Aorta (tissue), 5 donors: ENCODE measurements at regions not wholly inside any gene's neighbourhood (a gene's known extent, or its start where the extent isn't known, plus 50 kb on each side); places are given as distances from the start of the nearest gene placed in this dataset.

Experiments
- ATAC-seq: fragments of 200-7000 bp; cut with Tn5 transposase; one replicate; pipeline ENCODE4 v1.9.1; 2022; ENCODE audit warnings: moderate library complexity; ENCODE audit not compliant: low FRiP score
- DNase-seq, 2 donors: peaks; one replicate each; pipeline ENCODE4 v3.0.0-alpha.2; 2020
- H3K27ac ChIP-seq, 2 donors: one replicate each; pipeline ENCODE4 v1.5.1; 2013; ENCODE audit warnings: low read length in 2 of 2, mild to moderate bottlenecking in 2 of 2, moderate library complexity in 2 of 2, control low read depth in 1 of 2, inconsistent platforms in 1 of 2, low read depth in 1 of 2
- H3K27me3 ChIP-seq, 2 donors: one replicate each; pipeline ENCODE4 v1.6.1; 2013; ENCODE audit warnings: control low read depth in 1 of 2, low read length in 1 of 2, mild to moderate bottlenecking in 1 of 2, moderate library complexity in 1 of 2; ENCODE audit not compliant: insufficient read depth in 2 of 2, control insufficient read depth in 1 of 2
- H3K36me3 ChIP-seq, 2 donors: one replicate each; pipeline ENCODE4 v1.6.1; 2013; ENCODE audit warnings: control low read depth in 1 of 2, low read length in 1 of 2, mild to moderate bottlenecking in 1 of 2; ENCODE audit not compliant: insufficient read depth in 2 of 2, control insufficient read depth in 1 of 2
- H3K4me1 ChIP-seq, 2 donors: one replicate each; pipeline ENCODE4 v1.6.1; 2013; ENCODE audit warnings: low read length in 2 of 2, control low read depth in 1 of 2, mild to moderate bottlenecking in 1 of 2, moderate library complexity in 1 of 2; ENCODE audit not compliant: insufficient read depth in 2 of 2, control insufficient read depth in 1 of 2
- H3K4me3 ChIP-seq, 2 donors: one replicate each; pipeline ENCODE4 v1.5.1; 2013; ENCODE audit warnings: low read length in 2 of 2, control low read depth in 1 of 2, mild to moderate bottlenecking in 1 of 2
- H3K9me3 ChIP-seq: one replicate; pipeline ENCODE4 v1.6.1; 2013; ENCODE audit warnings: mild to moderate bottlenecking, low read length; ENCODE audit not compliant: control insufficient read depth
- WGBS, 2 donors: extraction: QIAGEN DNeasy Blood & Tissue Kit; methylation state at CpG; one replicate each; pipeline ENCODE4 v1.1.7; 2013; 5-methylcytosine and 5-hydroxymethylcytosine counted together
- intact Hi-C, 2 donors: fragments of 100-400 bp; cut with DNase I; formaldehyde crosslinking; loops; one replicate each; pipeline versions ENCODE4 v1.14.2 to v1.15.0; 2022
- donor health status: healthy with polysubstance abuse.
- donor health status: Bipolar disorder and iron deficiency.
- donor health status: DM: no; HTN: no; CAD: no.
- donor health status: DM: no; HTN: no; CAD: no.
- donor health status: DM: yes; HTN: yes; CAD: no.

DNA sequence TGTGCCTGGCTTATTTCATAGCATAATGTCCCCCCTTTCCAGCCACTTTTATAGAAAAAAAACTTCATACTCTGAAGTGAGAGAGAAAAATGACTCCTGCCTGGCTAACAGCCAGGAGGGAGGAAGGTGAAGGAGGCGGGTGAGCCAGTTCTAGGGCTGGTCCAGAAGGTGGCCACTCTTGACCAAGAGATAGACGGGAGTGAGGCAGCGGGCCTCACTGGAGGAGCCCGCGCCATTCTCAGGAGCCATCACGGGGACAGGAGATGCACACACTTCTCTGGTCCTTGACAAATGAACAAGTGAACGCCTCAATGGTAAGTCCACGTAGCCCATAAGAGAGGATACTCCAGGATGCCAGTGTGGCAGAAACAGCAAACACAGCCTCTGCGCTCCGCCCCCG lies 231.4 kb downstream of the UQCRFS1 start:
- no peak for DNase-seq
- Histone ChIP-seq H3K27ac (no peak overlapping the region), H3K27me3 (peaks cover 0 to 2% of the 10 kb centered on the region in 2 donors), H3K9me3 (no peaks in the 10 kb centered on the region), H3K4me3 (no peak overlapping the region), H3K36me3 (no peaks in the 10 kb centered on the region), H3K4me1 (no peaks in the 10 kb centered on the region)
- 66 to 67% methylated on average over 11 of the region's 11 CpGs for WGBS, 2 donors
- intact Hi-C loops = no loop called here
- no peak for ATAC-seq

- Histone ChIP-seq H3K27ac (no peak overlapping the region), H3K36me3 (no peaks in the 10 kb centered on the region), H3K4me3 (no peak overlapping the region), H3K27me3 (peaks cover 0 to 2% of the 10 kb centered on the region in 2 donors), H3K9me3 (no peaks in the 10 kb centered on the region), H3K4me1 (no peaks in the 10 kb centered on the region)
- no peak for ATAC-seq
- intact Hi-C loops = no loop called here
- DNase-seq = no peak
- WGBS, 2 donors = 58% methylated on average over 7 of the region's 7 CpGs
Observed at GRCh38 chr19:28980236-28980868, 232.6 kb downstream of the UQCRFS1 start.

DNA sequence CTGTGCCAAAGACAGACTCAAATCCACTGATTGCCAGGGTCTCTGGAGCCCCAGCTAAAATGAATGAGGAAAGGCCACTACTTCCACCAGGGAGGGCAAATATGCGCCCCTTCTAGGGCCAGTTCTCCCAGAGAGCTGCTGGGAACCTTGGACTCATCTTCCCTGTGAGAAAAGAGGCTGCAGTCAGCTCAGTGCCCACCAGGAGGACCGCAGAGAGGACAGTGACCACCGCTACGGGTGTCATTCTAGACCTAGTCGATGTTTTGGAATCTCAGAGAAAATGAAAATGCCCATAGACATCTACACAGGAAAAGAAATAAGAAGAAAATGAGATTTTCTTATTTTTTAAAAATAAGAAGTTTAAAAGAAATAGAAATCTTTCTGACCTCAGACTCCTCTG lies 235.1 kb downstream of the UQCRFS1 start:
- no peaks in the 10 kb centered on the region for H3K9me3 ChIP-seq
- intact Hi-C loops = no loop called here
- no peak for DNase-seq
- 81 to 82% methylated on average over 5 of the region's 5 CpGs for WGBS, 2 donors
- ATAC-seq = no peak
- no peaks in the 10 kb centered on the region for H3K27me3 ChIP-seq
- H3K27ac ChIP-seq = no peak overlapping the region
- H3K4me3 ChIP-seq = no peak overlapping the region
- no peaks in the 10 kb centered on the region for H3K36me3 ChIP-seq
- no peaks in the 10 kb centered on the region for H3K4me1 ChIP-seq

GRCh38 chr19:28972058-28972852 lies 240.7 kb downstream of the UQCRFS1 start:
- H3K27ac ChIP-seq = no peak overlapping the region
- no peaks in the 10 kb centered on the region for H3K36me3 ChIP-seq
- ATAC-seq (no peak), DNase-seq (no peak)
- no peaks in the 10 kb centered on the region for H3K4me1 ChIP-seq
- intact Hi-C loops = no loop called here
- H3K4me3 ChIP-seq = no peak overlapping the region
- 72 to 76% methylated on average over 4 of the region's 4 CpGs for WGBS, 2 donors
- H3K9me3 ChIP-seq = no peaks in the 10 kb centered on the region
- H3K27me3 ChIP-seq = no peaks in the 10 kb centered on the region

DNA sequence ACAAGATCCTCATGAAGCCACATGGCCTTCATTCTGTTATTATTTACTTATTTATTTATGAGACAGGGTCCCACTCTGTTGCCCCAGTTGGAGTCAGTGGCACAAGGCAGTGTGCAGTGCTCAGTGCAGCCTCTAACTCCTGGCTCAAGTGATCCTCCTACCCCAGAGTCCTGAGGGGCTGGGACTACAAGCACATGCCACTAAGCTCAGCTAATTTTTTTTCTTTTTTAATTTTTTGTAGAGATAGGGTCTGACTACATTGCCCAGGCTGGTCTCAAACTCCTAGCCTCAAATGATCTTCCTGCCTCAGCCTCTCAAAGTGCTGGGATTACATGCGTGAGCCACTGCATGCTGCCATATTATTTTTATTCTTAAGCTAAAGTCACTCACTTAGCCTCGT lies 241.4 kb downstream of the UQCRFS1 start:
- Histone ChIP-seq H3K4me3 (no peak overlapping the region), H3K27ac (no peak overlapping the region), H3K4me1 (no peaks in the 10 kb centered on the region), H3K27me3 (no peaks in the 10 kb centered on the region), H3K9me3 (no peaks in the 10 kb centered on the region), H3K36me3 (no peaks in the 10 kb centered on the region)
- DNase-seq = no peak
- ATAC-seq = no peak
- intact Hi-C loops = no loop called here
- WGBS, 2 donors = 89 to 93% methylated on average over 2 of the region's 2 CpGs

- no peaks in the 10 kb centered on the region for H3K9me3 ChIP-seq
- no peaks in the 10 kb centered on the region for H3K27me3 ChIP-seq
- intact Hi-C loops = no loop called here
- H3K36me3 ChIP-seq = no peaks in the 10 kb centered on the region
- no peak for DNase-seq
- ATAC-seq = no peak
- WGBS, 2 donors = 52 to 53% methylated on average over 6 of the region's 6 CpGs
- no peak overlapping the region for H3K27ac ChIP-seq
- H3K4me1 ChIP-seq = no peaks in the 10 kb centered on the region
- no peak overlapping the region for H3K4me3 ChIP-seq
Observed at GRCh38 chr19:28971049-28971448, 241.9 kb downstream of the UQCRFS1 start.

- Histone ChIP-seq H3K36me3 (no peaks in the 10 kb centered on the region), H3K27ac (no peak overlapping the region), H3K4me3 (no peak overlapping the region), H3K27me3 (no peaks in the 10 kb centered on the region), H3K9me3 (no peaks in the 10 kb centered on the region), H3K4me1 (no peaks in the 10 kb centered on the region)
- intact Hi-C loops = no loop called here
- ATAC-seq = no peak
- WGBS, 2 donors = 88 to 94% methylated on average over 2 of the region's 2 CpGs
- DNase-seq = no peak
Observed at GRCh38 chr19:28968721-28969120, 244.2 kb downstream of the UQCRFS1 start.

- DNase-seq (no peak), ATAC-seq (no peak)
- H3K27me3 ChIP-seq = no peaks in the 10 kb centered on the region
- H3K9me3 ChIP-seq = no peaks in the 10 kb centered on the region
- intact Hi-C loops = no loop called here
- no peaks in the 10 kb centered on the region for H3K4me1 ChIP-seq
- no peaks in the 10 kb centered on the region for H3K36me3 ChIP-seq
- whole genome bisulfite sequencing, 2 donors = 32 to 38% methylated on average over 8 of the region's 8 CpGs
- H3K4me3 ChIP-seq = no peak overlapping the region
- no peak overlapping the region for H3K27ac ChIP-seq
Observed at GRCh38 chr19:28966737-28967399, 246.1 kb downstream of the UQCRFS1 start.

DNA sequence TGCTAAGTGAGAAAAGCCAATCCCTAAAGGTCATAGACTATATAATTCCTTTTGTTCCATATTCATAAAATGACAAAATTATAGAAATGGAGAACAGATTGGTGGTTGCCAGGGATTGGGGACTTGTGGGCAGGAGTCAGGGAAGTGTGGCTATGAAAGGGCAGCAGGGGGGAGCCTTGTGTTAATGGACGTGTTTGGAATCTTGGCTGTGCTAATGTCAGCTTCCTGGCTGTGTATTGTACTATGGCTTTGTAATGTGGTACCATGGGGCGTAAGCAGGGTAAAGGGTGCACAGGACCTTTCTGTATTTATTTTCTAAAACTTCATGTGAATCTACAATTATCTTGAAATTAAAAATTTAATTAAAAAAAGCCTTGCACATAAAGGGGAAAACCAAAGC lies 248.5 kb downstream of the UQCRFS1 start:
- Histone ChIP-seq H3K27me3 (no peaks in the 10 kb centered on the region), H3K36me3 (no peaks in the 10 kb centered on the region), H3K4me3 (no peak overlapping the region), H3K4me1 (no peaks in the 10 kb centered on the region), H3K27ac (no peak overlapping the region), H3K9me3 (no peaks in the 10 kb centered on the region)
- no peak for ATAC-seq
- WGBS, 2 donors = 70 to 71% methylated on average over 2 of the region's 2 CpGs
- DNase-seq = no peak
- intact Hi-C loops = no loop called here
